Left renal pelvis (tissue), 4 donors: ENCODE measurements at regions not wholly inside any gene's neighbourhood (a gene's known extent, or its start where the extent isn't known, plus 50 kb on each side); places are given as distances from the start of the nearest gene placed in this dataset.

Experiments
- DNase-seq, 4 donors: peaks; one replicate each; pipeline ENCODE4 v3.0.0-alpha.2; 2013; ENCODE audit warnings: low read depth in 4 of 4, low spot score in 3 of 4

GRCh38 chr10:56715262-56715661 lies 354.2 kb upstream of the ZWINT start:
- no peak for DNase-seq

- no peak for DNase-seq
Measured at GRCh38 chr10:56698506-56698905, 337.4 kb upstream of the ZWINT start.

GRCh38 chr10:56679578-56679977 lies 318.5 kb upstream of the ZWINT start:
- DNase-seq, result no peak

- no peak for DNase-seq
Measured at GRCh38 chr10:56662765-56663447, 301.8 kb upstream of the ZWINT start.

- DNase-seq, result no peak
Measured at GRCh38 chr10:56653289-56653688, 292.2 kb upstream of the ZWINT start.

- DNase-seq, result no peak
Measured at GRCh38 chr10:56646329-56647111, 285.5 kb upstream of the ZWINT start.

- DNase-seq, result no peak
Measured at GRCh38 chr10:56633876-56634452, 272.9 kb upstream of the ZWINT start.

GRCh38 chr10:56632537-56632936 lies 271.5 kb upstream of the ZWINT start:
- no peak for DNase-seq

GRCh38 chr10:56624082-56624481 lies 263.0 kb upstream of the ZWINT start:
- no peak for DNase-seq

- DNase-seq, result no peak
Measured at GRCh38 chr10:56623064-56623463, 262.0 kb upstream of the ZWINT start.

- no peak for DNase-seq
Measured at GRCh38 chr10:56622335-56622973, 261.4 kb upstream of the ZWINT start.

- no peak for DNase-seq
Measured at GRCh38 chr10:56606202-56606601, 245.1 kb upstream of the ZWINT start.

GRCh38 chr10:56605051-56605450 lies 244.0 kb upstream of the ZWINT start:
- DNase-seq, result peak in 1 of 4 donors; percentile 9

- DNase-seq, result no peak
Measured at GRCh38 chr10:56604624-56605023, 243.6 kb upstream of the ZWINT start.

- DNase-seq, result no peak
Measured at GRCh38 chr10:56599201-56599600, 238.1 kb upstream of the ZWINT start.

GRCh38 chr10:56596257-56596656 lies 235.2 kb upstream of the ZWINT start:
- DNase-seq, result no peak

- DNase-seq, result no peak
Measured at GRCh38 chr10:56593120-56593519, 232.1 kb upstream of the ZWINT start.

- DNase-seq, result no peak
Measured at GRCh38 chr10:56586461-56586891, 225.4 kb upstream of the ZWINT start.

GRCh38 chr10:56585447-56586171 lies 224.6 kb upstream of the ZWINT start:
- no peak for DNase-seq

GRCh38 chr10:56583316-56583715 lies 222.3 kb upstream of the ZWINT start:
- DNase-seq, result no peak

- no peak for DNase-seq
Measured at GRCh38 chr10:56567580-56567979, 206.5 kb upstream of the ZWINT start.
